ENCODE measurements at regions not wholly inside any gene's neighbourhood (a gene's known extent, or its start where the extent isn't known, plus 50 kb on each side); places are given as distances from the start of the nearest gene placed in this dataset.

- Histone ChIP-seq H3K27me3 (no peaks in the 10 kb centered on the region), H3K9me3 (no peaks in the 10 kb centered on the region), H3K27ac (no peak overlapping the region), H3K4me1 (no peaks in the 10 kb centered on the region), H3K36me3 (no peaks in the 10 kb centered on the region), H3K4me3 (no peak overlapping the region)
- no peak for TF ChIP-seq POLR2A (IDR thresholded peaks at IDR 0.05)
- intact Hi-C loops (cut with DNase I) = no loop called here
- DNase-seq = no peak
- WGBS, 2 donors = 86 to 91% methylated on average over 1 of the region's 1 CpG
These were observed 434.0 kb upstream of the BTBD3 start for GRCh38 chr20:11483697-11484096.

GRCh38 chr20:11484479-11484878, 433.2 kb upstream of the BTBD3 start:
- H3K27ac ChIP-seq = no peak overlapping the region
- H3K9me3 ChIP-seq = no peaks in the 10 kb centered on the region
- 88 to 100% methylated on average over 1 of the region's 1 CpG for WGBS, 2 donors
- no peak overlapping the region for H3K4me3 ChIP-seq
- no peak for TF ChIP-seq POLR2A (IDR thresholded peaks at IDR 0.05)
- no peak for TF ChIP-seq CTCF (IDR thresholded peaks at IDR 0.05)
- H3K36me3 ChIP-seq = no peaks in the 10 kb centered on the region
- H3K27me3 ChIP-seq = no peaks in the 10 kb centered on the region
- no peaks in the 10 kb centered on the region for H3K4me1 ChIP-seq
- DNase-seq = no peak
- intact Hi-C loops (cut with DNase I) = no loop called here

- intact Hi-C loops (cut with DNase I) = no loop called here
- no peak overlapping the region for H3K4me3 ChIP-seq
- no peak for DNase-seq
- H3K27me3 ChIP-seq = no peaks in the 10 kb centered on the region
- no peak overlapping the region for H3K27ac ChIP-seq
- H3K36me3 ChIP-seq = no peaks in the 10 kb centered on the region
- H3K9me3 ChIP-seq = no peaks in the 10 kb centered on the region
- peaks cover 0 to 7% (median 0%) of the 10 kb centered on the region in 3 donors for H3K4me1 ChIP-seq
- TF ChIP-seq POLR2A (IDR thresholded peaks at IDR 0.05) (no peak), CTCF (IDR thresholded peaks at IDR 0.05) (no peak)
These were observed 425.3 kb upstream of the BTBD3 start for GRCh38 chr20:11492386-11492785.

- Histone ChIP-seq H3K9me3 (no peaks in the 10 kb centered on the region), H3K4me3 (no peak overlapping the region), H3K27me3 (no peaks in the 10 kb centered on the region), H3K27ac (no peak overlapping the region), H3K36me3 (no peaks in the 10 kb centered on the region), H3K4me1 (peaks cover 0 to 7% (median 0%) of the 10 kb centered on the region in 3 donors)
- no peak for DNase-seq
- no peak for TF ChIP-seq POLR2A (IDR thresholded peaks at IDR 0.05)
- no peak for TF ChIP-seq CTCF (IDR thresholded peaks at IDR 0.05)
- intact Hi-C loops (cut with DNase I) = no loop called here
These were observed 424.8 kb upstream of the BTBD3 start for GRCh38 chr20:11492846-11493245.

GRCh38 chr20:11496380-11496779, 421.3 kb upstream of the BTBD3 start:
- WGBS, 2 donors = 26 to 41% methylated on average over 2 of the region's 2 CpGs
- DNase-seq = no peak
- intact Hi-C loops (cut with DNase I) = no loop called here
- no peak overlapping the region for H3K4me3 ChIP-seq
- H3K9me3 ChIP-seq = no peaks in the 10 kb centered on the region
- H3K27me3 ChIP-seq = no peaks in the 10 kb centered on the region
- TF ChIP-seq CTCF (IDR thresholded peaks at IDR 0.05) (no peak), POLR2A (IDR thresholded peaks at IDR 0.05) (no peak)
- peaks cover 0 to 25% (median 0%) of the 10 kb centered on the region in 3 donors for H3K4me1 ChIP-seq
- H3K36me3 ChIP-seq = no peaks in the 10 kb centered on the region
- no peak overlapping the region for H3K27ac ChIP-seq

- Histone ChIP-seq H3K4me3 (no peak overlapping the region), H3K27me3 (no peaks in the 10 kb centered on the region), H3K36me3 (no peaks in the 10 kb centered on the region), H3K27ac (no peak overlapping the region), H3K9me3 (no peaks in the 10 kb centered on the region), H3K4me1 (peaks cover 0 to 25% (median 0%) of the 10 kb centered on the region in 3 donors)
- no peak for DNase-seq
- TF ChIP-seq POLR2A (IDR thresholded peaks at IDR 0.05) = no peak
- no peak for TF ChIP-seq CTCF (IDR thresholded peaks at IDR 0.05)
- 61 to 87% methylated on average over 1 of the region's 1 CpG for WGBS, 2 donors
- intact Hi-C loops (cut with DNase I) = no loop called here
These were observed 420.1 kb upstream of the BTBD3 start for GRCh38 chr20:11497545-11497944.
